Hepatocyte (in vitro differentiated cells): ENCODE measurements at regions not wholly inside any gene's neighbourhood (a gene's known extent, or its start where the extent isn't known, plus 50 kb on each side); places are given as distances from the start of the nearest gene placed in this dataset.

Experiments used
- EZH2 ChIP-seq: fragments of 200-600 bp; sonication (generic); IDR thresholded peaks from 2 replicates; pipeline ENCODE4 v1.6.1; 2016; ENCODE audit warnings: antibody characterized with exemption, mild to moderate bottlenecking, borderline replicate concordance
- EZH2phosphoT487 ChIP-seq: fragments of 200-600 bp; sonication (generic); IDR thresholded peaks from one replicate; pipeline ENCODE4 v1.6.1; 2018; ENCODE audit warnings: antibody characterized with exemption, mild to moderate bottlenecking, low read depth, moderate library complexity; ENCODE audit not compliant: unreplicated experiment, severe bottlenecking
- TF ChIP-seq, protein P1 (sequence below): fragments of 200-600 bp; sonication (generic); IDR thresholded peaks from 2 replicates; pipeline ENCODE4 v1.5.1; 2016; ENCODE audit warnings: antibody characterized with exemption, mild to moderate bottlenecking; ENCODE audit not compliant: poor library complexity

DNA sequence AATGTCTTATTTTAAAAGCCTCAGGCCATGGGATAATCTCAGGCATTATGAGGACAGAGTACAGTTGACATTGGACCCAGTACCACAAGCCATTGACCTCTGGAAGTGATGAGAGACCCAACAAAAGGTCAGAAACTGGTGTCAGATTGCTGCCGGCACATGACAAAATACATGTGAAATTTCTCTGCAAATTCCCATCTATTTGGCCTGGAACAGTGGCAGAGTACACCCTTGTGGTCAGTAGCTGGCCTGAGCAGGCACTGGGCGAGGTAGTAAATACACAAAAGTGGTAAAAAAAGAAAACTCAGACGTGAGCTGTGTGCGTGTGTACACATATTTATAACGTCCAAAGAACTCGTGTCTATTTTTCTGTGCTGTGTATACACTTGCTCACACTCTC lies 155.5 kb downstream of the DHX15 start:
- TF ChIP-seq EZH2, result no peak
- TF ChIP-seq, protein P1, sequence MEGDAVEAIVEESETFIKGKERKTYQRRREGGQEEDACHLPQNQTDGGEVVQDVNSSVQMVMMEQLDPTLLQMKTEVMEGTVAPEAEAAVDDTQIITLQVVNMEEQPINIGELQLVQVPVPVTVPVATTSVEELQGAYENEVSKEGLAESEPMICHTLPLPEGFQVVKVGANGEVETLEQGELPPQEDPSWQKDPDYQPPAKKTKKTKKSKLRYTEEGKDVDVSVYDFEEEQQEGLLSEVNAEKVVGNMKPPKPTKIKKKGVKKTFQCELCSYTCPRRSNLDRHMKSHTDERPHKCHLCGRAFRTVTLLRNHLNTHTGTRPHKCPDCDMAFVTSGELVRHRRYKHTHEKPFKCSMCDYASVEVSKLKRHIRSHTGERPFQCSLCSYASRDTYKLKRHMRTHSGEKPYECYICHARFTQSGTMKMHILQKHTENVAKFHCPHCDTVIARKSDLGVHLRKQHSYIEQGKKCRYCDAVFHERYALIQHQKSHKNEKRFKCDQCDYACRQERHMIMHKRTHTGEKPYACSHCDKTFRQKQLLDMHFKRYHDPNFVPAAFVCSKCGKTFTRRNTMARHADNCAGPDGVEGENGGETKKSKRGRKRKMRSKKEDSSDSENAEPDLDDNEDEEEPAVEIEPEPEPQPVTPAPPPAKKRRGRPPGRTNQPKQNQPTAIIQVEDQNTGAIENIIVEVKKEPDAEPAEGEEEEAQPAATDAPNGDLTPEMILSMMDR, result peak; percentile 10
- TF ChIP-seq EZH2phosphoT487, result no peak
